ENCODE measurements at regions not wholly inside any gene's neighbourhood (a gene's known extent, or its start where the extent isn't known, plus 50 kb on each side); places are given as distances from the start of the nearest gene placed in this dataset.
A peak's percentile ranks its signal among the peaks of the same experiment; 100 is the strongest.

DNA sequence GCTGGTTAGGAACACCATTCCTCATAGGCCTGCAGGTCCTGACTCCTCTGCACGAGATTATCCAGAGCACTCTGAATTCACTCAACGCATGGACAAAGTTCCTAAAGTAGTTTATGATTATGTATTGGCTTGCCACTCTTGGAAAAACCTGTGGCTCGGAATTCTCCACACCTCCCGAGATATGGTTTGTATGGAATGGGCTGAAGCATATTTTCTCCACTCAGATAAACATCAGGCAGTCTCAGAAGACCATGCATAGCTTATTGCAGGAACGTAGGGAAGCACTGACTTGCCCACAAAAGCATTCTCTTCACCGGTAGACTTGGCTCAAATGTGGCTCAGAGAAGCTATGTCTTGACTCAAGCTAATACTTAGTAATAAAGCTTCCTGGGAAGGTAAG, 338.6 kb upstream of the NFE2L3 start:
- TF ChIP-seq, protein P1, sequence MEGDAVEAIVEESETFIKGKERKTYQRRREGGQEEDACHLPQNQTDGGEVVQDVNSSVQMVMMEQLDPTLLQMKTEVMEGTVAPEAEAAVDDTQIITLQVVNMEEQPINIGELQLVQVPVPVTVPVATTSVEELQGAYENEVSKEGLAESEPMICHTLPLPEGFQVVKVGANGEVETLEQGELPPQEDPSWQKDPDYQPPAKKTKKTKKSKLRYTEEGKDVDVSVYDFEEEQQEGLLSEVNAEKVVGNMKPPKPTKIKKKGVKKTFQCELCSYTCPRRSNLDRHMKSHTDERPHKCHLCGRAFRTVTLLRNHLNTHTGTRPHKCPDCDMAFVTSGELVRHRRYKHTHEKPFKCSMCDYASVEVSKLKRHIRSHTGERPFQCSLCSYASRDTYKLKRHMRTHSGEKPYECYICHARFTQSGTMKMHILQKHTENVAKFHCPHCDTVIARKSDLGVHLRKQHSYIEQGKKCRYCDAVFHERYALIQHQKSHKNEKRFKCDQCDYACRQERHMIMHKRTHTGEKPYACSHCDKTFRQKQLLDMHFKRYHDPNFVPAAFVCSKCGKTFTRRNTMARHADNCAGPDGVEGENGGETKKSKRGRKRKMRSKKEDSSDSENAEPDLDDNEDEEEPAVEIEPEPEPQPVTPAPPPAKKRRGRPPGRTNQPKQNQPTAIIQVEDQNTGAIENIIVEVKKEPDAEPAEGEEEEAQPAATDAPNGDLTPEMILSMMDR (IDR thresholded peaks at IDR 0.05; ENCODE audit: insufficient read depth, low read length, poor library complexity, severe bottlenecking), result no peak
- DNase-seq (ENCODE audit: extremely low read depth, insufficient read length), result no peak
- peaks cover 2% of the 10 kb centered on the region for H3K27me3 ChIP-seq (replicated peaks; ENCODE audit: control insufficient read depth, insufficient read depth, low read length)
- H3K36me3 ChIP-seq (ENCODE audit: control insufficient read depth, insufficient read depth, low read length), result no peaks in the 10 kb centered on the region
- no peak overlapping the region for H3K4me3 ChIP-seq (replicated peaks; ENCODE audit: low read depth, low read length)

DNA sequence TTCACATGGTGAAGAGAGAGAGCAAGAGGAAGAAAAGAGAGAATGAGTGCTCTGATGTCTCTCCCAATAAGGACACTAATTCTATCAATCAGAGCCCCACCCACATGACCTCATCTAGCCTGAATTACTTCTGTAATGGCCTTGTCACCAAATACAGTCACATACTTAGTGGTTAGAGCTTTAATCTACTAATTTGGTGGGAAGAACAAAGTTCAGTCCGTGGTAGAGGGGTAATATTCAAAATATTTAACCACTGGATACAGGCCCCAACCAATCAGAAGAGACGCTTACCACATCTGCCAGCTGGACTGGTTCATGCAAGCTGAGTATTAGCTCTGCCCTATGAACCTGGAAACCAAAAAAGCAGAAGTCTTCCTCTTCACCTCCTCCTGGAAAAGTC, 336.3 kb upstream of the NFE2L3 start:
- peaks cover 2% of the 10 kb centered on the region for H3K27me3 ChIP-seq (replicated peaks; ENCODE audit: control insufficient read depth, insufficient read depth, low read length)
- no peak for DNase-seq (ENCODE audit: extremely low read depth, insufficient read length)
- no peaks in the 10 kb centered on the region for H3K36me3 ChIP-seq (ENCODE audit: control insufficient read depth, insufficient read depth, low read length)

DNA sequence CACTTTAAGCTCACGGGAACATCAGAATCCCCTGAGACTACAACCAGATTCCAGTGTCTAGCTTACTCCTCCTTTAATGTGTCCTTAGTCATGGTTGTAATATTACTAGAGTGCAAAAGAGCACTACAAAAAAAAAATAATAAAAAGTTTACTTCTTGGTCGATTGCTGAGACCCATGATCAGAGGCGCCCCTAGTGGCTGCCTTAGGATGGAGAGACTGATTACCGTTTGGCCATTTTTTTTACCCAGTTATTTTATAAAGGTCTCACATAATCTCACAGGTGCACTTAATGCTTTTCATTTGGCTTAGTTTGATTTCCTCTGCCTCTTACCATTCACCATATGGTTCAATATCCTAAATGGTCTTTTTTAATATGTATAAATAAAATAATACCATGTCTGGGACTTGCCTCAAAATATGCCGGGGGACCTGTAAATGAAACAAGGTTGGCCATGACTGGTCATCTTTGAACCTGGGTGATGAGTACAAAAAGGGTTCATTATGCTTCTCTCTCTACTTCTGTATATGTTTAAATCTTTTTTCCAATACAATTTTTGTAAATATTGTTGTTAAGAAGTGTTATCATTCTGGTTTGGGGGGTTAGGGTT, 331.5 kb upstream of the NFE2L3 start:
- TF ChIP-seq, protein P1 (IDR thresholded peaks at IDR 0.05; ENCODE audit: insufficient read depth, low read length, poor library complexity, severe bottlenecking), result peak; percentile 72
- no peaks in the 10 kb centered on the region for H3K36me3 ChIP-seq (ENCODE audit: control insufficient read depth, insufficient read depth, low read length)
- H3K4me3 ChIP-seq (replicated peaks; ENCODE audit: low read depth, low read length), result no peak overlapping the region
- no peak for DNase-seq (ENCODE audit: extremely low read depth, insufficient read length)
- H3K27me3 ChIP-seq (replicated peaks; ENCODE audit: control insufficient read depth, insufficient read depth, low read length), result no peaks in the 10 kb centered on the region

More for the DNA sequence above, 336.3 kb upstream of the NFE2L3 start:
- no peak overlapping the region for H3K4me3 ChIP-seq (replicated peaks; ENCODE audit: low read depth, low read length)
- TF ChIP-seq, protein P1 (IDR thresholded peaks at IDR 0.05; ENCODE audit: insufficient read depth, low read length, poor library complexity, severe bottlenecking), result no peak

- DNase-seq (ENCODE audit: extremely low read depth, insufficient read length), result peak; percentile 6
- TF ChIP-seq, protein P1 (IDR thresholded peaks at IDR 0.05; ENCODE audit: insufficient read depth, low read length, poor library complexity, severe bottlenecking), result no peak
Observed at GRCh38 chr7:25821225-25821624, 330.8 kb upstream of the NFE2L3 start.

GRCh38 chr7:25822823-25823222, 329.2 kb upstream of the NFE2L3 start:
- H3K36me3 ChIP-seq (ENCODE audit: control insufficient read depth, insufficient read depth, low read length), result no peaks in the 10 kb centered on the region
- TF ChIP-seq, protein P1 (IDR thresholded peaks at IDR 0.05; ENCODE audit: insufficient read depth, low read length, poor library complexity, severe bottlenecking), result no peak
- no peaks in the 10 kb centered on the region for H3K27me3 ChIP-seq (replicated peaks; ENCODE audit: control insufficient read depth, insufficient read depth, low read length)
- H3K4me3 ChIP-seq (replicated peaks; ENCODE audit: low read depth, low read length), result no peak overlapping the region
- no peak for DNase-seq (ENCODE audit: extremely low read depth, insufficient read length)

More at GRCh38 chr7:25821225-25821624, 330.8 kb upstream of the NFE2L3 start:
- Histone ChIP-seq H3K4me3 (replicated peaks; ENCODE audit: low read depth, low read length) (no peak overlapping the region), H3K36me3 (ENCODE audit: control insufficient read depth, insufficient read depth, low read length) (no peaks in the 10 kb centered on the region), H3K27me3 (replicated peaks; ENCODE audit: control insufficient read depth, insufficient read depth, low read length) (no peaks in the 10 kb centered on the region)

- no peaks in the 10 kb centered on the region for H3K36me3 ChIP-seq (ENCODE audit: control insufficient read depth, insufficient read depth, low read length)
- TF ChIP-seq, protein P1 (IDR thresholded peaks at IDR 0.05; ENCODE audit: insufficient read depth, low read length, poor library complexity, severe bottlenecking), result no peak
- H3K4me3 ChIP-seq (replicated peaks; ENCODE audit: low read depth, low read length), result no peak overlapping the region
- DNase-seq (ENCODE audit: extremely low read depth, insufficient read length), result no peak
- H3K27me3 ChIP-seq (replicated peaks; ENCODE audit: control insufficient read depth, insufficient read depth, low read length), result no peaks in the 10 kb centered on the region
Observed at GRCh38 chr7:25823571-25823970, 328.4 kb upstream of the NFE2L3 start.

Data from GM06990 (cell line).